Caki2 (cell line): ENCODE measurements at regions not wholly inside any gene's neighbourhood (a gene's known extent, or its start where the extent isn't known, plus 50 kb on each side); places are given as distances from the start of the nearest gene placed in this dataset.

ENCODE experiments used
- DNase-seq: peaks from one replicate; pipeline ENCODE4 v3.0.0-alpha.2; 2015; ENCODE audit warnings: low read depth
- in situ Hi-C: cut with HindIII; loops from 2 replicates; pipeline ENCODE4 v1.10.0; 2016; ENCODE audit warnings: low sequenced_read_pairs, low pct_unique_long_range_greater_than_20kb, mixed read lengths

DNA sequence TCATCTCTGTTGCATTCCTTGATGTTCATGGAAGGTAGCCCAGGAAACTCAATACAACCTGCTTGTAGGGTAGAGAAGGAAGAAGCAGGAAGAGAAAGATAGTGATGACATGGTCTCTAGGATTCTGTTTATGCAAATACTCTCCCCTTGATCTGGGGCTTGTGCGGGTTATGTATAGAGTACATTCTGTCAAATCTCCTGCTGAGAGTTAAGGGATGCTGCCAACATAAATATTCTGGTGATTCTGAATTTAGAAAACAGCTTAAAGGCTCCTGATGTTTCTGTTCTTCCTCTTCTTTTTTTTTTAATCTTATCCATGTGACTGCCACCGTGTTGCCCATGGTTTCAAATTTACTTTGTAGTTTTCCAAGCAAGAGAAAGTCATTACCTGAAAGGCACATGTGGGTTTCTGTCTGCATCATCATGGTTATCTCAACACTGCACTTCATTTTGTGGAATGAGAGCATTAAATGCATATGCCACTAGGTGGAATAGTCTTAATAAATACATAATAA, 150.6 kb downstream of the RPS12 start:
- in situ Hi-C loops = no loop called here
- DNase-seq = peak; percentile 6

DNA sequence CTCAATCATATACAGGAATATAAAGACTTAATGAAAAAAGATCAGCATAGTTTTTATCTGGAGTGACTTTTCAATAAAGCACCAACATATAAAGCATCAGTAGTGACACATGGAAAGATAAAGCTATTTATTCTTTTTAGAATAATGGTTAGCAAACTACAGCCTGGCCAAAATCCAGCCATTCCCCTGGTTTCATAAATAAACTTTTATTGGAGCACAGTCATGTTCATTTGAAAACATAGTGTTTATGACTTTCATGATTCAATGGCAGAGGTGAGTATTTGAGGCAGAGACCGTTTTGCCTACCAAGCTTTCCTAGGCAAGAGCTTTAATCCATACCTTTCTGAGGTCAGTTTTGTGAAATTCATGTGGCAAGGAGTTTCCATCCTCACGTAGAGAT, 153.5 kb downstream of the RPS12 start:
- in situ Hi-C loops = no loop called here
- DNase-seq = no peak

DNA sequence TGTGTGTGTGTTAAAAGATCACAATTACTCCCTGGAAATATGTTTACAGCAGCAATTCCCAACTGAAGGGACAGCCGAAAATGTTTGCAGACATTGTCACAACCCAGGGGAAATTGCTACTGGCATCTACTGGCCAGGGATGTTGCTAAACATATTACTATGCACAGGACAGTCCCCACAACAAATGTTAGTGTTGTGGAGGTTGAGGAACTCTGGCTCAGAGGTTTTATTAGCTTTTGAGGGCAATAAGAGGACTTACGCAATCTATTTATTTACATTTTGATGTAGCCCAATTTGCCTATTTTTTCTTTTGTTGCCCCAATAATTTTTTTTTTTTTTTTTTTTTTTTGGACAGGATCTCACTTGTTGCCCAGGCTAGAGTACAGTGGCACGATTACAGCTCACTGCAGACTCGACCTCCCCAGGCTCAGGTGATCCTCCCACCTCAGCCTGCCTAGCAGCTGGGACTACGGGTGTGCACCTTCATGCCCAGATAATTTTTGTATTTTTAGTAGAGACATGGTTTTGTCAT, 154.1 kb downstream of the RPS12 start:
- in situ Hi-C loops = no loop called here
- DNase-seq = no peak

DNA sequence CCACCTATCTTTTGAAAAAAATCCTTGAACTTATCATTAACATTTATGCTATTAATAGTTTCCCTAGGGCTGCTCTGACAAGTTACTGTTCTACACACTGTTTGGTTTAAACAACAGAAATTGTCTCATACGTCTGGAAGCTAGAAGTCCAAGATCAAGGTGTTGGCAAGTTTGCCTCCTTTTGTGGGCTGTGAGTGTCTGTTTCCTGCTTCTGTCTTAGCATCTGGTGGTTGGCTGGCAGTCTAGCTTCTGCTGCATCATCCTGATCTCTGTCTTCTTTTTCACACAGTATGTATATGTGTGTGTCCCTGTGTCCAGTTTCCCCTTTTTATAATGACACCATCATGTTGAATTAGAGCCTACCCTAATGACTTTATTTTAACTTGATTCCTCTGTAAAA, 154.8 kb downstream of the RPS12 start:
- in situ Hi-C loops = no loop called here
- DNase-seq = no peak

DNA sequence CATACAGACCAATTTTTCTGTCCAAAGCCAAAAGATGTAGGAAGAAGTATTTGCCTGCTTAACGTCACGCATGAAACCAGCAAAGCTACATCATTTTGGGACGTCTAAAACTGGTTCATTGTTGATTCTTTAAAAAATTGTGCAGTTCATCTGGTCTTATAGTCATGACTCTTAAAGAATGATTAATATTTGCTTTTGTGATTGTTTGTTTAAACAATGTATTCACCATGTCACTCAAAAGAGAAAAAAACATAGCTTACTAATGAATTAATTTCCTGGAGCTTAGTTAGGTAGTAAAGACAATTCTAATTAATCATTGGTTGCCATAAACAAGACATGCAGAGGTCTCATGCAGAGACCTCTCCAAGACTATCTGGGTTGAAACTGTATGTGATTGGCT, 157.3 kb downstream of the RPS12 start:
- in situ Hi-C loops = no loop called here
- DNase-seq = no peak

DNA sequence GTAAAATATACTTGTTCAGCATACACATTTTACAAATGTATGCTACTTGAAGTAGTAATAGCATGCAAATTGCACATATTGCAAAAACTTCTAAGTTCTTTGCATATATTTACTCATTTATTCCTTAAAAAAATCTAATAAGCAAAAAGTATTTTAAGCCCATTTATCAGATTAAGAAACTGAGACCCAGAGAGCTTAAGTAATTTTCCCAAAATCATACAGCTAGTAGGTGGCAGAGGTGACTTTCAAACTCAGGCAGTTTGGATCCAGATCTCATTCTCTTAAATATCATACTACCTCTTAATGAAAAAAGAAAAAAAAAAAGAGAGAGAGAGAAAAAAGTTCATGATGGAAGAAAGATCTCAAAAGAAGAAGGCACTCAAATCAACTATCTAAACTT, 157.9 kb downstream of the RPS12 start:
- no peak for DNase-seq
- in situ Hi-C loops = no loop called here

DNA sequence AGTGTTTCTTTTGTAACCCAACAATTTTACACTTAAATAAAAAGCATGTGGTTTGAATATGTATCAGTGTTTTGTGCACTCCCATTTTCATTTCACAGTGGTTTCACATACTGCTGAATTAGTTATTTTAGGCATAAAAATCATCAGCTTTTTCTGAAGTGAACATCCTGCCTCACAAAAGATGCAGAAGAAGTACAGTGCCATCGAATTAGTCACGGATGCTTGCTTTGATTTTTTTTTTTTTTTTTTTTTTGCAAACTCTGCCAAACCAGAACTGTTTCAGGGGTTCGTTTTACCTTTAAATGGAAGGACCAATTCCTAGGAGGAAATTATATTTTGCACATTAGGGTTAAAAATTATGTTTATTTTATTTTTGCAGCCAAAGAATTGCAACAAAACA, 158.6 kb downstream of the RPS12 start:
- in situ Hi-C loops = no loop called here
- no peak for DNase-seq

DNA sequence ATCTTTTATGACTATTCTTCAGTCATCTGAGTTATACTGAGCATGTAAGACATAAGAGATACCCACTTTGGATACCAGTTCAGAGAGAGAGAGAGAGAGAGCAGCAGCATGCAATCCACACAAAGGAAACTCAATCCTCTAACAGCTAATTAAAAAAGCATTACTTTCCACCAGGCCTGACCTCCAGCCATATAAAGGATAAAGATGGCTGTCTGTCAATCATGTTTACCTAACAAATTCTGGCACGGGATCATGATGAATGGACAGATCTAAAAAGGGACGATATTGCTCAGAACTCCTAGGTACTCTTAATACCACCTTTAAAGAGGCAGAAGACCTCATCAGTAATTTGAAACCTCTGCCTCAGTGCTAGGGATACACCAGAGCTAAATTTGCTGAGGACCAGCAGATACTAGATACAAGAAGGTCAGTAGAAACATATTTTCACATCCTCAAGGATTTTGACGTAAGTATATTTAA, 159.2 kb downstream of the RPS12 start:
- in situ Hi-C loops = no loop called here

DNA sequence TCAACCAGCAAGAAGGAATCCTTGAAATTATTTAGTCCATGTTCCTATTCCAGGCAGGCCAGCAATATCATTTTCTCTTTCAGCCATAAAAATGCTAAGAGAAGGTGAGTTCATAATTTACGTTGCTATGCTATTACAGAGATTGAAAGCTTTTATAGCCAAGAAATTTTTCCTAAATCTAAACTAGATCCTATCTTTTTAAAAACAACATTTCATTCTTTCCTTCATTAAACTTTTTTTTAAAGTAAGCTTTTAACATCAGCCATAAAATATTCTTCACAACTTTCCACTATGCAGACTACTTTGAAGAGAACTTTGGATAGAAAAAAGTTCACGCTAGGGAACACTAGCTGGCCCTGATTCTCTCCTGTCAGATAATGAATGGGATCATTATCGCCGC, 159.8 kb downstream of the RPS12 start:
- in situ Hi-C loops = no loop called here

More for the DNA sequence above, 159.2 kb downstream of the RPS12 start:
- DNase-seq = no peak

DNA sequence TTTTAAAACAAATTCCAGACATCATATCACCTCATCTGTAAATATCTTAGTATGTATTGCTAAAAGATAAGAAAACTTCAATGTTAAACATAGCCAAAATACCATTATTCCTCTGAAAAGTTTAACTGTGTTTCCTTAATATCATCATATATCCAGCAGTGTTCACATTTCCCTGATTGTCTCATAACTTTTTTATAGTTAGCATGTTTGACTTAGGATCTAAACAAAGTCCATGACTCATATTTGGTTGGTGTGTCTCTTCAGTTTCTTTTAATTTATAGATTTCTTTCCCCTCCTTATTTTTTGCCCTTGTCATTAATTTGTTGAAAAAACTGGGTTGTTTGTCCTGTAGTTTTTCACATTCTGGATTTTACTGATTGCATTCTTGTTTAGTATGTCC, 163.0 kb downstream of the RPS12 start:
- in situ Hi-C loops = no loop called here
- no peak for DNase-seq

More for the DNA sequence above, 159.8 kb downstream of the RPS12 start:
- DNase-seq = no peak

DNA sequence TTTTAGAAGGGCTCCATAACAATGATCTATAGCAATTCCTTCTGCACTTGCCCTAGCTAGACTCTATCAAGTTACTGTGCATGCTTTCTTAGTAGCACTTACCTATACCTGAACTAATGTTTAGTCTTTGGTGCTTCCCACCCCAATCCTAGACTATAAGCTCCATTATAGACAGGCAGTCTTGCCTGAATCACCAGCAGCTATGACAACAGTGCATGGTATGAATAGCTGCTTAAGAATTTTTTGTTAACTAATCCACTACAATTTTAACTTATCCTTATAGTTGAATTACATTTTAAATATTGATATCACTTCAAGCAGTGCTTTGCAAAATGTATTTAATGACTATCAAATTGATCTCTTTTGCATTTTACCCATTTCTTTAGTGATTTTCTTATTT, 164.3 kb downstream of the RPS12 start:
- no peak for DNase-seq

DNA sequence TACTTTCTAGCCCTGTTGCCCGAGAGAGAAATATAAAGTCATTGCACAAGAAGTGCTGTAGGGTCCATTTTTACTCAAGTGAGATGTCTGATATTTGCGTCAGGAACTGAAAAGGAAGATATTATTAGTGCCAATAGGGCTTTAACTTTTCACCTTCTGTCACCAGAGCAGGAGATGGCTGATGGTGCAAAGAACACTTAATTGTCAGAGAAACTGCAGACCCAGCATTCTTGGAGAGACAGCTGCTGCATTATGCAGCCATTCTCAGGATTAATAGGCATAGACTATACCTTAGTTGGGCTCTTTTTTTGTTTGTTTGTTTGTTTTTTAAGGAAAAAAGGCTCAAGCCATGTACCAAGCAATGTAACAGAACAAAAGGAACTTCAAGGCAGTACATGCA, 179.4 kb downstream of the RPS12 start:
- no peak for DNase-seq
- in situ Hi-C loops = no loop called here

More for the DNA sequence above, 164.3 kb downstream of the RPS12 start:
- in situ Hi-C loops = no loop called here

DNA sequence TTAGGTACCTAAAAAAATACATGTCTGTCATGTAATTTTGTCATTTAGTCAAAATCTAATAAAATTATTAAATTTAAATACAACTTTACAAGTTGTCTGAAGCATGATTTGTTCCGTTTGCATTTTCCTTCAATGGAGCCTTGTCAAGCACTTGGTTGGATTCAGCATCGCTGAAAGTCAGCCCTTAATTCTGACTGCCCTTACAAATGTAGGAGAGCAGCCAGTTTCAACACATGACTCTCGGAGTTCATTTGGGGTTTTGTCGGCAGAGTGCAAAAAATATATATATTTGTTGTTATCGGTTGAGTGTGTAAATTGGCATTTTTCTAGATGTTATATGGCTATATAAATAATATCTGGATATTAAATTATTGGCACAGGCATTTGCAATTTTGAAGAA, 180.6 kb downstream of the RPS12 start:
- DNase-seq = no peak
- in situ Hi-C loops = no loop called here

DNA sequence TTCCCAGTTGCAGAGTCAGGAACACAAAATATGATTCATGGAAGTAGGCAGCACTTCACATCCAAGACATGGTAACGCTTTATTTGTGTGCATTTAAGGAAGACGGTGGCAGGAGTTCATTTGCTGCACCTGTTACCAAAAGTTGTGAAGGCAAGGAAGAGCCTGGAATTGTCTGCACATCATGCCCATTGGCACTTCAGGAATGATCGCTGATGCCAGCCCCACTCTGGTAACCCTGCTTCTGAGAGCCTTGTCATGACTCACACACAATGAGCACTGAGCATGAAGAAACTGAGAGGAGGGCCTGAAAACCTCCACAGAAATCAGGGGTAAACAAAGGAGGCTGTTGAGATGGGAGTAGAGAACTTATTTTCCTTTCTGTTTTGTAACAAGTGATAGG, 181.1 kb downstream of the RPS12 start:
- DNase-seq = no peak
- in situ Hi-C loops = no loop called here

DNA sequence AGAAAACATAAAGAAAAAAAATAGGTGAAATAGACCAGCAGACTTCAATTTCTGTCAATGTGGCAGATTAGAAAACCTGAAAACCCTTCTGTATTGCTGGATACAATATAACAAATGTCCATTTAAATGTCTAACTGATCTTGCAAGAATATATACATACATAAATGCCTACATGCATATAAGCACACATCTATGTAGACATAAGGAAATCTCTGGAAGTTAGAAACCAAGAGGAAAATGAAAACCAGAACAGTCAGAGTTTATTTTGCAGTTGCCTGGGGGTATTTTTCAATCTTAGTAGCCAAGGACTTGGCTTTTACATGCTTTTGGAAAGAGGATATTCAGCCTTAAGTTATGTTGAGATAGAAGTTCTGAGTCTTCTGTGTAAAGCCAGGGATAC, 184.0 kb downstream of the RPS12 start:
- DNase-seq = no peak
- in situ Hi-C loops = no loop called here

DNA sequence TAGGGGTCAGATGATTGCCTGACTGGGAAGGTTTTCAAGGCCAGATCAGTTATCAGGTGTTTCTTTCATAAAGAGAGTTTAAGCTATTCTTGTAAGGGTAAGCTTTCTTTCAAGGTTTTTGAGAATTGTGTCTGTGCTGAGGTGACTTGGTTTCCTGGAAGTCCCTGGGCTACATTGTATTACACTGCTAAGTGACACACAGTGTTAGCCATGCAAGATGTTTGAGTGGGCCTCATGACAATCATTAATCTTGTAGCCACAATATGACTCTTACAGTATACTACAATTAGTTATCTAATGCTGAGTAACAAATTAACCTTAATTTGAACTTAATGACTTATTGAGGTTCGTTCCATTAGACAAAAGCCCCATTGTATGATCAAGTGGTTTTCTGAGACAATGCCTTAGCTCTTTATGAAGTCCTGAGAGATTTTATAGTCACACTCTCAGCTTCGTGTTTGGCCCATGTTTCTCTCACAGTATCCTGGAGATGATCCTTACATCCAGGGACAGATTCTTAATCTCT, 186.7 kb downstream of the RPS12 start:
- in situ Hi-C loops = no loop called here
- no peak for DNase-seq

DNA sequence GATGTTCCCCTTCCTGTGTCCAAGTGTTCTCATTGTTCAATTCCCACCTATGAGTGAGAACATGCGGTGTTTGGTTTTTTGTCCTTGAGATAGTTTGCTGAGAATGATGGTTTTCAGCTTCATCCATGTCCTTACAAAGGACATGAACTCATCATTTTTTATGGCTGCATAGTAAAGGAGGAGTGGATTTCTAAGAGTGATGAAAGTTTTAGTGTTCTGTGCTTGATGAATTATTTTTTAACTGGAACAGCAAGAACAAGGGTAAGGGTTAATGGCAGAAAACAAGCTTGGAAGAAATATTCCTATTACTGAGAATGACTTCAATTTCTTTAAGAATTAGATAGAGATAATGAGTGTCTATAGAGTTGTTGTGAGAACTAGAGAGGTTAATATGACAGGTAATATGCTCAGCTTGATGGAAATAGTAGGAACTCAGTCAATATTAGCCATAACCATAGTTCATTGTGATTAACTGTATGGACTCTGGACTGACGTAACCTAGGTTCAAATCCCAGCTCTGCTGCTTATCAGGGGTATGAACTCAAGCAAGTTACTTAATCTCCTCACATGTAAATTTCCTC, 190.0 kb downstream of the RPS12 start:
- DNase-seq = no peak
- in situ Hi-C loops = no loop called here

DNA sequence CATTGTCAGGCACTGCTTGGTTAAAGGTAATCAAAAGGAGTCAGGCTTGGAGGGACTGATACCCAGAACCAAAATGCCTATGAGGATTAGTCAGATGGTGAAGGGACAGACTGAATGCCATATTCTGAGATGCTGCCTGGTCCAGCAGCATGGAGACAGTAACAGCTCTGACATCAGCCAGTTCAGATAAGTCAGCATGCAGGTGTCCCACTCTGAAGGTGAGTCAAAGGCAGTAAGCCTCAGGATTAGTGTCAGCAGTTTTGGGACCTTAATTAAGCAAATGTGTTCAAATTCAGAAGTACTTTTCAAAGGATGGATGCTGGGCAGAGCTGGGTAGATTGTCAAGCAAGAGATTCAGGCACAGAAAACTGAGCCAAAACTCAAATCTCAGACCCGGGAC, 198.4 kb downstream of the RPS12 start:
- in situ Hi-C loops = no loop called here
- DNase-seq = no peak

DNA sequence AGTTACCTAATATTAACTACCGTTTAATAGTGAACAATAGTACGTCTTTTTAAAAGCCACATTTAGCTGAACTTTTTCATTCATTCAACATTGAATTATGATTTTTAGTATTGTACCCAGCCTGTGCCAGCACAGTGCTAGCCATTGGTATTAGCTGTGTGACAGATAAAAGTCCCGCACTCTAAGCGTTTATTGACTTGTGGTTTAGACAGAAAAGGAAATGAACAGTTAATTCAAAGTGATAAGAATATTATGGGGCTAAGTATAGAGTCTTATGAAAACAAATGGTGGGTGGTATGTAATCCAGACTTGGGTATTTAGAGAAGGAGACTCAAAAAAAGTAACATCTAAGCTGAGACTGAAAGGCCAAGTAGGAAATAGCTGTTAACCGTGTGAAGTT, 202.3 kb downstream of the RPS12 start:
- no peak for DNase-seq
- in situ Hi-C loops = no loop called here

DNA sequence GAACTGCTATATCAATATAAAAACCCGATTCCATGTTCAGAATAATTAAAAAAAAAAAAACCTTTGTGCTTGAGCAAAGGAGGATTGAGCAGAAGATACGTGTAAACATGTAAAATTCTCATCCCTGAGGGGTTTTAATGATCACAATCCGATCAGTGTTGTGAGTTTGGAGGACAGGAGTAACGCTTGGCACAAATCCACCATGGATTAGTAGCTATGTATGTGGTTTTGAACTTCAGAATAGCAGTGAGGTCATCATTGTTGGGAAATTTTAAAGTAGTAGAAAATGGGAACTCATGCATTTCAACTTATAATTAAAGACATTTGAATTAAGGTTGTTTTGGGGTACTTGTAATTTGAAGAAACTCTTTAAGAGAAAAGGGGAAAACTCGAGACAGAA, 203.2 kb downstream of the RPS12 start:
- in situ Hi-C loops = no loop called here
- DNase-seq = no peak
